Activated T-cell treated with anti-CD3 and anti-CD28 coated beads, Interleukin-2, amount 50 U/mL, for 72 hours (primary cell): ENCODE measurements at regions not wholly inside any gene's neighbourhood (a gene's known extent, or its start where the extent isn't known, plus 50 kb on each side); places are given as distances from the start of the nearest gene placed in this dataset.
"Not testable (repeated sequence)": the region's sequence is repeated elsewhere in the genome, so short reads cannot be mapped to it uniquely, and the experiment has no call there.

ENCODE experiments used
- ATAC-seq, 2 donors: fragments of 150-1000 bp; cut with Tn5 transposase; replicated peaks in 1 of 2; 2 replicates each; pipeline ENCODE4 v1.10.0; 2021; ENCODE audit warnings: moderate library complexity in 2 of 2, mild to moderate bottlenecking in 1 of 2
- DNase-seq, 2 donors: peaks; one replicate each; pipeline ENCODE4 v3.0.0; 2021 to 2022; ENCODE audit warnings: mixed read lengths in 1 of 2
- H3K27ac Mint-ChIP-seq: one replicate; pipeline ENCODE4 v1.8.0; 2022; ENCODE audit warnings: mild to moderate bottlenecking, moderate library complexity, mixed read lengths
- H3K27me3 Mint-ChIP-seq: one replicate; pipeline ENCODE4 v1.8.0; 2022; ENCODE audit warnings: low read depth, mixed read lengths
- H3K36me3 Mint-ChIP-seq, 2 donors: one replicate each; pipeline ENCODE4 v1.8.0; 2022; ENCODE audit warnings: mixed read lengths in 2 of 2, mild to moderate bottlenecking in 1 of 2; ENCODE audit not compliant: insufficient read depth in 2 of 2
- H3K4me1 Mint-ChIP-seq: one replicate; pipeline ENCODE4 v1.8.0; 2022; ENCODE audit warnings: low read depth, mixed read lengths
- H3K4me3 Mint-ChIP-seq, 2 donors: one replicate each; pipeline ENCODE4 v1.8.0; 2022; ENCODE audit warnings: mild to moderate bottlenecking in 2 of 2, mixed read lengths in 2 of 2, moderate library complexity in 2 of 2
- H3K9me3 Mint-ChIP-seq, 2 donors: one replicate each; pipeline ENCODE4 v1.8.0; 2022; ENCODE audit warnings: mixed read lengths in 2 of 2

DNA sequence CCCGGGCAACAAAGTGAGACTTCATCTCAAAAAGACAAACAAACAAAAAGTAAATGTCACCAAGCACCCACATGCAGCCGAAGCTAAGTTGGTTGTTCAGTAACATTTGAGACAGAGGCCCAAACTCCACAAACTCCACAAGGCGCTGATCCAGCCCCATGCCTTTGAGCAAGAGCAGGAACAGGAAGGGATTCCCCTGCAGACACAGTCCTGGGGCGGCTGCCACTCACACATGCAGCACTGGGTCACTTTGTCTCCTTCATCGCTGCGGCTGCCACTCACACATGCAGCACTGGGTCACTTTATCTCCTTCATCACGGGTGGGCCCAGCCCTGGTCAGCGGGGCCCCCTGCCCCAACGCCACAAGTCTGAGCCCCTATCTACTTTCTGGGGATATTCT is 246.9 kb upstream of the RREB1 start:
- no peak for DNase-seq
- Mint-ChIP-seq H3K4me1 (peaks cover 20% of the 10 kb centered on the region), H3K4me3 (no peak overlapping the region), H3K27ac (no peak overlapping the region), H3K9me3 (no peaks in the 10 kb centered on the region), H3K27me3 (peaks cover 20% of the 10 kb centered on the region), H3K36me3 (no peaks in the 10 kb centered on the region)
- no peak for ATAC-seq

DNA sequence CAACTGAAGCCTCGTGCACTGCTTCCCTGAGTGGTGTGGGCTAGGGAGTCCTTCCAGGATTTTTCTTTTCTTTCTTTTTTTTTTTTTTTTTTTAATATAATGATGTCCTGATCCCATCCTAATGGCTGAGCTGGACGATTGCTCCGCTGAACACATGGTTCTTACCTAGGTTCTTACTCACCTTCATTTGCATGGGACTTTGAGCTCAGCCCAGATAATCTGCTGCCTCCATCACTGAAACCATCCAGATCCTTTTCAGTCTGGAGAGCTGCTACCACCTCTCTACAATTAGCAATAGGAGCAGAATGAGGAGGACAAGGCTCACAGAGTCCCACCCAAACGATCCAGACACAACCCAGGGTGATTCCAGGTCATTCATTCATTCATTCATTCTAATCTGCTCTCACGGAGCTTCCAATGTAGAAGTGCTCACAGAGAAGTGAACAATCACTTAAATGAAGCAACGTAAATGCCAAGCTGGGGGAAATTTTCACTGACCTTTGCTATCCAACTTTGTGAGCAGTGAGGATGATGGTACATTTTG is 246.3 kb upstream of the RREB1 start:
- H3K36me3 Mint-ChIP-seq = no peaks in the 10 kb centered on the region

DNA sequence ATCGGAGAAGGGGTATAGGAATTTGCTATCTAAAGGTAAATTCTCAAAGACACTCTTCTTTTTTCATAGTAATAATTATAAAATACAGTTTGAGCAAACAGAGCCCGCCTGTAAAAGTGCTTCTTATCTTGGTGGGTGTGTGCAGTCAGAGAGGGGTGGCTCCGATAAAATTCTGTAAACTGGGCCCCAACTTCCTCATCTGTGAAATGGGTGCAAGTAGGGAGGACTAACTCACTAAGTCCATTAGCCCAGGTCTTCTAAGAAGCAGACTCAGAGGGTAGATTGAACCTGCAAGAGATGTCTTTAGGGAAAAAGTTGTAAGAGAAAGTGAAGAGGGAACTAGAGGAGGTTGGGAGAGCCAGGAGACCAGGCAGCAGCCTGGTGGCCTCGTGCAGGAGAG is 245.8 kb upstream of the RREB1 start:
- no peak overlapping the region for H3K27ac Mint-ChIP-seq
- ATAC-seq (no peak), DNase-seq (no peak)
- no peaks in the 10 kb centered on the region for H3K9me3 Mint-ChIP-seq
- H3K36me3 Mint-ChIP-seq = no peaks in the 10 kb centered on the region
- no peak overlapping the region for H3K4me3 Mint-ChIP-seq
- peaks cover 20% of the 10 kb centered on the region for H3K27me3 Mint-ChIP-seq
- peaks cover 9% of the 10 kb centered on the region for H3K4me1 Mint-ChIP-seq

More for the DNA sequence above, 246.3 kb upstream of the RREB1 start:
- Mint-ChIP-seq H3K9me3 (no peaks in the 10 kb centered on the region), H3K27ac (no peak overlapping the region), H3K4me1 (peaks cover 14% of the 10 kb centered on the region), H3K27me3 (peaks cover 20% of the 10 kb centered on the region), H3K4me3 (no peak overlapping the region)
- no peak for DNase-seq
- ATAC-seq = no peak

DNA sequence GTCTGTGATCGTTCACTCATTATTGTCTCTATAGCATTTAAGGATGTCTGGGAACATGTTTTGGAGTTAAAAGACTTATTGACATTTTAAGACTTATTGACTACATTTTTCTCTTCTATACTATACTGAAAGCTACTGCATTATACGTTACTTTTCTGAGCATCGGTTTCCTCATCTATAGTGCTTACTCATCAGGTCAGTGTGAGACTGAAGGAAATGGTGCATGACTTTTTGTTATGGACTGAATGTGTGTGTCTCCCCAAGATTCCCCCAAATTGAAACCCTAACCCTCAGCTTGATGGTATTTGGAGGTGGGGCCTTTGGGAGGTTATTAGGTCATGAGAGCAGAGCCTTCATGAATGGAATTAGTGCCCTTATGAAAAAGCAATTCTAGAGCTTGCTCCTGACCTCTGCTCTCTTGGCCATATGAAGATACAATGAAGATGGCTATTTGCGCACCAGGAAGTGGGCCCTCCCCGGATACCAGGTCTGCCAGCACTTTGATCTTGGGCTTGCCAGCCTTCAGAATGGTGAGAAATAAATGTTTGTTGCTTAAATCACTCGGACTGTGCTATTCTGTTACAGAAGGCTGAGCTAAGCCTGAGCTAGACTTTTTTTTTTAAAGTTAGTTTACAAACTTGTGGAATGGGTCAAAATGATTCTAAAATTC is 243.7 kb upstream of the RREB1 start:
- Mint-ChIP-seq H3K9me3 (no peaks in the 10 kb centered on the region), H3K4me3 (no peak overlapping the region), H3K36me3 (no peaks in the 10 kb centered on the region), H3K27ac (no peak overlapping the region), H3K27me3 (peaks cover 20% of the 10 kb centered on the region), H3K4me1 (no peaks in the 10 kb centered on the region)
- no peak for ATAC-seq
- no peak for DNase-seq

DNA sequence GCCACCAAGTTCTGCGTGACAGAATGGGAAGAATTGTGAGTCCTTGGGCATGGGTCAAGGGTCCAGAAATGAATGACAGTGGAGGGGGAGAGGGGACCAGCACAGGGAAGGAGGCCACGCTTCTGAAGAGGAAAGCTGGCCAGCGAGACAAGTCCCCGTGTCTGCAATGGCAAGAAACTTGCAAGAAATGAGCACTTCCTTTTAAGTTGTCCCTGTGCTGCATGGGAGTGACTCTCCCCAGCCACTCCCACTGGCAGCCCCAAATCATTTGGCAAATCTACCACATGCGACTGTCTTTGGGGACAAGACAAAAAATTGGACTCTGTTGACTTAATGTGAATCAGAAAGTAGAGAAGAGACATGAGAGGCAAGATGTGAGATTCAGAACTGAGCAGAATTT is 242.2 kb upstream of the RREB1 start:
- Mint-ChIP-seq H3K4me3 (no peak overlapping the region), H3K27ac (no peak overlapping the region), H3K4me1 (no peaks in the 10 kb centered on the region), H3K27me3 (peaks cover 20% of the 10 kb centered on the region), H3K9me3 (no peaks in the 10 kb centered on the region), H3K36me3 (no peaks in the 10 kb centered on the region)
- no peak for ATAC-seq
- no peak for DNase-seq

DNA sequence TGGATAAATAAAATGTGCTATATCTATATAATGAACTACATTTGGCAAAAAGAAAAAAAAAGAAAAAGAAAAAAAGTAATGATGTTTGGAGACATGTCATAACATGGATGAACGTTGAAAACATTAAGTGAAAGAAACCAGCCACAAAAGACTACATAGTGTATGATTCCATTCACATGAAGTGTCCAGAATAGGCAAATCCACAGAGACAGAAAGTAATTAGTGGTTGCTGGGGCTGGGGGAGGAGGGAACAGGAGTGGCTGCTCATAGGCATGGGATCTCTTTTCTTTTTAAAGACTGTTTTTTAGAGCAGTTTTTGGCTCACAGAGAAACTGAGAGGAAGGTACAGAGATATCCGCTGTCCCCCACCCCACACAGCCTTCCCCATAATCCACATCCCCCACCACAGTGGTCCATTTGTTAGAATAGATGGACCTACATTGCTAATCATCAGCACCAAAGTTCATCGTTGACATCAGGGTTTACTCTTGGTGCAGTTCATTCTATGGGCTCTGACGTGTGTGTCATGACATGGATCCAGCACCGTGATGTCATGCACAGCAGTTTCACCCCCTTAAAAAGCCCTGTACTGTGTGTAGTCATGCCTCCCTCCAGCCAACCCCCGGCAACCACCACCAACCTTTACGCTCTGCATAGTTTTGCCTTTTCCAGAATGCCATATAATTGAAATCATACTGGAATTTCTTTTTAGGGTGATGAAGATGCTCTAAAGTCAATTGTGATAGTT is 240.9 kb upstream of the RREB1 start:
- H3K9me3 Mint-ChIP-seq = no peaks in the 10 kb centered on the region
- no peak overlapping the region for H3K4me3 Mint-ChIP-seq
- H3K27me3 Mint-ChIP-seq = peaks cover 20% of the 10 kb centered on the region
- H3K4me1 Mint-ChIP-seq = no peaks in the 10 kb centered on the region
- no peaks in the 10 kb centered on the region for H3K36me3 Mint-ChIP-seq
- no peak overlapping the region for H3K27ac Mint-ChIP-seq
- no peak for DNase-seq
- no peak for ATAC-seq

DNA sequence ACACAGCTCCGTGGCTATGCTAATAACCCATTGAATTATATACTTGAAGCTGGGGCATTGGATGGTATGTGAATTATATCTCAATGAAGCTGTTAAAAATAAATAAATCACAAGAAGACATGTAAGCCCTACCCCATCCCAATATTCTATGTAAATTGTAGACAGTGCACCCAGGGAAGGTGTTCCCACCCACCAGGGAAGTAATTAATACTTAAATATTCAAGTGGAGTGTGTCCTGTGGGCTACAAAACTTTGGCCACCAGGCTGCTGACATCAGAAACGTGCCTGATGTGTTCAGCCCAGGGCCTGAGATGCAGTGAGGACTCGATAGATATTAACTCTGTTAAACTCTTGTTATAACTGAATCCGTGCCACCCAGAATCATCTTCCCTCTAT is 240.4 kb upstream of the RREB1 start:
- Mint-ChIP-seq H3K27me3 (peaks cover 16% of the 10 kb centered on the region), H3K9me3 (no peaks in the 10 kb centered on the region), H3K36me3 (no peaks in the 10 kb centered on the region), H3K4me3 (no peak overlapping the region), H3K4me1 (no peaks in the 10 kb centered on the region), H3K27ac (no peak overlapping the region)
- no peak for DNase-seq
- no peak for ATAC-seq

DNA sequence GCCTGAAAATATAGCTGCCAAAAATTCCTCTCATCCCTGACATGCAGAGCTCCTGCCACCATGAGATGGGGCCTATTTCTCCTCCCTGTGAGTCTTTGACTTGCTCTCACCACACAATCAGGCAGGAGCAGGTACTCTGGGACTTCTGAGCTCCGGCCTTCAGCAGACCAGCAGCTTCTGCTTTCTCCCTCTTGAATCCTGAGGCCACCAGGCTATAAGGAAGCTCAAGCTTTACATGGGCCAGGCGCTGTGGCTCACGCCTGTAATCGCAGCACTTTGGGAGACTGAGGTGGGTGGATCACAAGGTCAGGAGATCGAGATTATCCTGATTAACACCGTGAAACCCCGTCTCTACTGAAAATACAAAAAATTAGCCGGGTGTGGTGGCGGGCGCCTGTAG is 238.7 kb upstream of the RREB1 start:
- Mint-ChIP-seq H3K4me3 (no peak overlapping the region), H3K4me1 (no peaks in the 10 kb centered on the region), H3K27ac (no peak overlapping the region), H3K27me3 (peaks cover 8% of the 10 kb centered on the region), H3K9me3 (no peaks in the 10 kb centered on the region), H3K36me3 (no peaks in the 10 kb centered on the region)
- ATAC-seq = no peak
- no peak for DNase-seq

DNA sequence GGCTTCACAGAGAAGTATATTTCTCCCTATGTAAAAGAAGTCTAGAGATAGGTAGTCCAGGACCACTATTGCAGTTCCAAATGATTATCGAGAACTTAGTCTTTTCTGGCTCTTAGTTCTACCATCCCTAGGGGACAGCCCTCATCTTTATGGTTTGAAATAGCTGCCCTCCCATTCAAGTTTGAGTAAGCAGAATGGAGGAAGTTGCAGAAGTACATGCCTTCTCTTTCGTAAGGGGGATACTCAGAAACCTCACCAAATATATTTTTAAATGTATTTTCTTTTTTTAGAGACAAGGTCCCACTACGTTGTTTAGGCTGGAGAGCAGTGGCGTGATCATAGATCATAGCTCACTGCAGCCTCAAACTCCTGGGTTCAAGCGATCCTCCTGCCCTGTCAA is 236.8 kb upstream of the RREB1 start:
- Mint-ChIP-seq H3K9me3 (no peaks in the 10 kb centered on the region), H3K27me3 (peaks cover 2% of the 10 kb centered on the region), H3K4me1 (no peaks in the 10 kb centered on the region), H3K36me3 (no peaks in the 10 kb centered on the region), H3K27ac (no peak overlapping the region), H3K4me3 (no peak overlapping the region)
- no peak for ATAC-seq
- no peak for DNase-seq

DNA sequence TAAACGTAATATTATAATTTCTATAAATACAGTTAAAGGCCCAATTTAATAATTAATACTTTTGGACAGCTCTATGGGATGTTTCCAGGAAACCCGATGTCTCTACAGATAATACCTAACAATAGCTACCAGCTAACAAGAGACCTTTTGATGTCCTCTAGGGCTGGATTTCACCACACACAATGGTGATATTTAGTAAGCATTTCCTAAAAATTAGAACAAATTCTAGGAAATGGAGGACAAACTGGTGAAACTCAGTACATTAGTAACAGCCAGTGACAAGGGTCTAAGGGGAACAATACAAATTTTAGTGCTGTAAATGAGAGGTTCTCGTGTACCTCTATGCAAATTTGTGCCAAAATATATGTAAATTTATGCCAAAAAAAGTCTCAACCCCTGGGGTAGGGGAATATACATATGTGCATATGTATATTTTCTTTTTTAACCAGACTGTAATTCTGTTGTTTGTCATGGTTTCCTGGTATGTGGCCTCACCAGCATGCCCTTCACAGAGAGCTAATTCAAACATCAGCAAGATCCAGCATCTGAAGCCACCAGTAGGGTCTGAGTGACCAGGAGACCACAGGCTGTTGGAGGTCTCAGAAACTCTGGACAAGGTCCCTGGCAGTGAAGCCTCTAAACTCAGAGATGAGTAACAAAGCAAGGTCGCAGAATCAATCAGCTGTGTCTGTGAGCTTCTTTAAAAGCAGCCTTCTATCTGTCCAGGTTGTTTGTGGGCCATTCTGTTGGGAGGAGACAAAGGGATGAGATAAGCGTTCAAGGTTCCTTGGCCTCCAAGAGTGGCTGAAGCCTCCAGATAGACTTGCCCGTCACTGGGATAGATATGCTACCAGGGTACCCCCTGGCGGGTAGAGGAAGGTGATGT is 235.1 kb upstream of the RREB1 start:
- ATAC-seq = peak in 1 of 2 donors; percentile 39
- no peaks in the 10 kb centered on the region for H3K9me3 Mint-ChIP-seq
- H3K4me1 Mint-ChIP-seq = no peaks in the 10 kb centered on the region
- no peak overlapping the region for H3K4me3 Mint-ChIP-seq
- peaks cover 6% of the 10 kb centered on the region for H3K27me3 Mint-ChIP-seq
- no peak for DNase-seq
- H3K36me3 Mint-ChIP-seq = no peaks in the 10 kb centered on the region
- no peak overlapping the region for H3K27ac Mint-ChIP-seq

DNA sequence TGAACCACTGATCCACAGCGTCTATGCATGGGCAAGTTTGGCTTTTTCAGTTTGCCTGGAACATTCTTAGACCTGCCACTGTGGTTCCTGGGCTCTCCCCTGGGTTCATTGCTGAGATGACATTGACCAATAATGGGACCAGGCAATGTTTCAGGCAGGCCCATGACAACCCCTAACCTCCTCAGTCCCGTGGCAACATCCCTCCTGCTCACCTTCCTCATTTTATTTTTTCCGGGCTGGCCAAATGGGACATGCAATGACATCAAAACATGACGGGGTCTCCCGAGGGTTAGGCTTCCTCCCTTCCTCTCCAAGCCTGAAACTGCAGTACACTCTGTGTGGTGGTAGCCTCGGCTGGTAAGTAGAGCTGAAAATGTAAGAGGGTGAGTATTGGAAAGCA is 234.0 kb upstream of the RREB1 start:
- Mint-ChIP-seq H3K4me1 (no peaks in the 10 kb centered on the region), H3K27ac (no peak overlapping the region), H3K27me3 (peaks cover 6% of the 10 kb centered on the region), H3K36me3 (no peaks in the 10 kb centered on the region), H3K4me3 (no peak overlapping the region), H3K9me3 (no peaks in the 10 kb centered on the region)
- DNase-seq = no peak
- ATAC-seq = no peak

DNA sequence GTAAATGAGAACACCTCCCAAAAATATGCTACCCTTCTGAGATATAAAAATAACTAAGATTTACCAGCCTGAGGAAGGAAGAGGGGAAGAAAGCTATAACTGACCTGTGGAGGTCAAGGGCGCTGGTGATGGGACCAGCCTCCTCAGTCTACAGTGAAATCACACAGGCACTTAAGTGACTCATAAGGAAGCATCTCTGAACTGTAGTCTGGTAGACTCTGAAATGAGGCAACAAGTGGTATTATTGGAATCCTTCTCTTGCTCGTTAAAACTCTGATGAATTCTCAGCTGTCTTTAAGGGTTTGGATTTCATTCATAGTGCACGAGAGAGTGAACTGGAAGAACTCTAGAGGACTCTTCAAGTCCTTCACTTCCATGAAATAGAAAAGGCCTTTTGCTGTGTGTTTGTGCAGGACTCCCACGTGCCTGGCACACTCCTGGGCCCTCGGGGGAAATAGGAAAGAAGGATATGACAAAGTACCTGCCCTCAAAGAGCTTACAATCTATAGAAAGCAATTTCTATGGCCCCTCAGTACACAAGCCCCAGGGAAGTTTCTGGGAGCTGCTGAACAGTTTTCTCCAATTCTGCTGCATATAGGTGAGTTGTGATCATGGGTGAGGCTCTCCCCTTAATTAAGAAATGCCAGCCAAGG is 231.8 kb upstream of the RREB1 start:
- no peaks in the 10 kb centered on the region for H3K9me3 Mint-ChIP-seq
- H3K4me1 Mint-ChIP-seq = peaks cover 8% of the 10 kb centered on the region
- DNase-seq = no peak
- ATAC-seq = no peak
- H3K4me3 Mint-ChIP-seq = no peak overlapping the region
- H3K27me3 Mint-ChIP-seq = peaks cover 6% of the 10 kb centered on the region
- no peak overlapping the region for H3K27ac Mint-ChIP-seq
- H3K36me3 Mint-ChIP-seq = no peaks in the 10 kb centered on the region

DNA sequence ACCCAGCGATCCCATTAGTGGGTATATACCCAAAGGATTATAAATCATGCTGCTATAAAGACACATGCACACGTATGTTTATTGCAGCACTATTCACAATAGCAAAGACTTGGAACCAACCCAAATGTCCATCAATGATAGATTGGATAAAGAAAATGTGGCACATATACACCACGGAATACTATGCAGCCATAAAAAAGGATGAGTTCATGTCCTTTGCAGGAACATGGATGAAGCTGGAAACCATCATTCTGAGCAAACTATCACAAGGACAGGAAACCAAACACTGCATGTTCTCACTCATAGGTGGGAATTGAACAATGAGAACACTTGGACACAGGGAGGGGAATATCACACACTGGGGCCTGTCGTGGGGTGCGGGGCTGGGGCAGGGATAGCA is 230.0 kb upstream of the RREB1 start:
- H3K36me3 Mint-ChIP-seq, H3K27me3 Mint-ChIP-seq, H3K4me3 Mint-ChIP-seq, DNase-seq, H3K27ac Mint-ChIP-seq, H3K4me1 Mint-ChIP-seq, ATAC-seq, H3K9me3 Mint-ChIP-seq: not testable (repeated sequence)
